K562 (cell line): ENCODE measurements at regions not wholly inside any gene's neighbourhood (a gene's known extent, or its start where the extent isn't known, plus 50 kb on each side); places are given as distances from the start of the nearest gene placed in this dataset.

Experiments used
- POLR2A ChIP-seq: fragments of 450-650 bp; conservative IDR thresholded peaks from 2 replicates; pipeline ENCODE4 v1.6.1; 2016
- RAD21 ChIP-seq, 2 experiments: fragments of 250-450 bp in 1 of 2; fragments of 450-650 bp in 1 of 2; sonication (Bioruptor Pico) in 1 of 2; formaldehyde crosslinking in 1 of 2; IDR thresholded peaks in 1 of 2; conservative IDR thresholded peaks in 1 of 2; 2 replicates each; pipeline versions ENCODE4 v1.4.0 to v1.8.0; 2020 to 2022; ENCODE audit warnings: mild to moderate bottlenecking in 2 of 2, moderate library complexity in 1 of 2

DNA sequence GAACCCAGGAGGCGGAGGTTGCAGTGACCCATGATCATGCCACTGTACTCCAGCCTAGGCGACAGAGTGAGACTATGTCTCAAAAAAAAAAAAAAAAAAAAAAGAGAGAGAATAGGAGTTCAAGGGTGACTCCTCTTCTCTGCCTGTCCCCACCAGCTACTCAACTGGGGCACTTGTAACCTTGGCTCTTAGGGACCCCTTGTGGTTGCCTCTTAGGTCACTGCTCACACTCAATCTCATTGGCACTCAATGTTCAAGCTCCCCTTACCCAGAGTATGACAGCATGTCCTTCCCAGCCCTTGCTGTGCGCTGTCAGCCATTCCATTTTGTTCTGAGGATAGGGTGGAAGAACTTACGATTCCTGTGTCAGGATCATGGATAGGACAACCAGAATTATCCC, 82.4 kb upstream of the BEND4 start:
- TF ChIP-seq POLR2A (no peak), RAD21 (CRISPR knock-in tag; conservative IDR thresholded peaks at IDR 0.05 in 1 of 2, IDR thresholded peaks at IDR 0.05 in 1 of 2) (no peak)
